GM03348 (cell line): ENCODE measurements at regions not wholly inside any gene's neighbourhood (a gene's known extent, or its start where the extent isn't known, plus 50 kb on each side); places are given as distances from the start of the nearest gene placed in this dataset.

Experiments
- DNase-seq: peaks from one replicate; pipeline ENCODE4 v3.0.0; 2012; ENCODE audit warnings: low spot score

- DNase-seq, result no peak
Observed at GRCh38 chr2:136175466-136175865, 57.5 kb upstream of the CXCR4 start.

GRCh38 chr2:136173126-136173525 lies 55.2 kb upstream of the CXCR4 start:
- no peak for DNase-seq

GRCh38 chr2:136171223-136171622 lies 53.3 kb upstream of the CXCR4 start:
- DNase-seq, result no peak

GRCh38 chr2:136168720-136169119 lies 50.8 kb upstream of the CXCR4 start:
- no peak for DNase-seq

- no peak for DNase-seq
Observed at GRCh38 chr2:136167721-136168475, 49.9 kb upstream of the CXCR4 start.
